ENCODE measurements at regions not wholly inside any gene's neighbourhood (a gene's known extent, or its start where the extent isn't known, plus 50 kb on each side); places are given as distances from the start of the nearest gene placed in this dataset.

DNA sequence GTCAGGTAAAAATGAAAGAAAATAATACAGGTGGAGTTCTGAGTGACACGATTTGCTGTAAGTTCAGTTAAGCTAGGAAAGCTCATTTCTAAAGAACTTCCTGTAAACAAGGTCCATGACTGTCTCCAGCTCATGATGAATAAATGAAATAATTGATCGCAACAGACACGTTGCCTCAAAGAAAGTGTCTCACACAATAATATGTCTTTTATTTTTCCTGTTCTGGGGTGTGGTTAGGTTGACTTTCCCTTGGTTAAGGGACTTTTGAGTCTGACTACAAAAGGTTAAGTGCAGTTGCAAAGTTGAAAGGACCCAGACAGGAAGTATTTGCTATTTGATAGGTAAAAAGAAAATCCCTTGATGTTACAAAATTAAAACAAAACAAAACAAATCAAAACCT lies 304.2 kb upstream of the PRDM1 start:
- BruUV-seq (replicated peaks) = no TSS peak
- H3K27me3 ChIP-seq (ENCODE audit: control insufficient read depth in 2 of 2, insufficient read depth in 2 of 2, low read length in 2 of 2) = no peaks in the 10 kb centered on the region
- H3K4me1 ChIP-seq (ENCODE audit: control insufficient read depth, extremely low read depth, insufficient read depth, low read length) = no peaks in the 10 kb centered on the region
- H3K79me2 ChIP-seq (ENCODE audit: control insufficient read depth, insufficient read depth, low read length) = no peaks in the 10 kb centered on the region
- FAIRE-seq (no peak), DNase-seq (ENCODE audit: low read depth, low spot score) (no peak)
- H2AFZ ChIP-seq (ENCODE audit: low read depth, low read length) = no peak overlapping the region
- intact Hi-C loops (cut with micrococcal nuclease) (no loop called here), dilution Hi-C loops (cut with MboI; ENCODE audit: extremely low pct_ligation_motif_present, low sequenced_read_pairs) (no loop called here)
- no peak overlapping the region for H3K27ac ChIP-seq (ENCODE audit: insufficient read depth, low read depth, low read length)
- no peaks in the 10 kb centered on the region for H3K9me3 ChIP-seq (replicated peaks; ENCODE audit: control insufficient read depth, insufficient read depth, low read length)
- H3K9me1 ChIP-seq (replicated peaks; ENCODE audit: control insufficient read depth, extremely low read depth, insufficient read depth, low read length) = no peaks in the 10 kb centered on the region
- H3K9ac ChIP-seq (replicated peaks; ENCODE audit: extremely low read depth, insufficient read depth, low read length) = no peak overlapping the region
- TF ChIP-seq POLR2A (IDR thresholded peaks at IDR 0.05; ENCODE audit: low read depth, low read length) (no peak), POLR2AphosphoS5 (IDR thresholded peaks at IDR 0.05; ENCODE audit: insufficient read depth, low read depth, low read length) (no peak), MYC (IDR thresholded peaks at IDR 0.05; ENCODE audit: low read depth, low read length) (no peak), FOS (IDR thresholded peaks at IDR 0.05; ENCODE audit: borderline replicate concordance, insufficient read depth, low read length) (no peak), EZH2 (IDR thresholded peaks at IDR 0.05; ENCODE audit: borderline replicate concordance, low read depth, low read length, severe bottlenecking) (no peak), JUN (IDR thresholded peaks at IDR 0.05; ENCODE audit: borderline replicate concordance, insufficient read depth, insufficient read length, low read depth) (no peak), GATA2 (IDR thresholded peaks at IDR 0.05; ENCODE audit: insufficient read depth, insufficient read length, low read depth, low read length) (no peak)
- TF ChIP-seq, protein P1, sequence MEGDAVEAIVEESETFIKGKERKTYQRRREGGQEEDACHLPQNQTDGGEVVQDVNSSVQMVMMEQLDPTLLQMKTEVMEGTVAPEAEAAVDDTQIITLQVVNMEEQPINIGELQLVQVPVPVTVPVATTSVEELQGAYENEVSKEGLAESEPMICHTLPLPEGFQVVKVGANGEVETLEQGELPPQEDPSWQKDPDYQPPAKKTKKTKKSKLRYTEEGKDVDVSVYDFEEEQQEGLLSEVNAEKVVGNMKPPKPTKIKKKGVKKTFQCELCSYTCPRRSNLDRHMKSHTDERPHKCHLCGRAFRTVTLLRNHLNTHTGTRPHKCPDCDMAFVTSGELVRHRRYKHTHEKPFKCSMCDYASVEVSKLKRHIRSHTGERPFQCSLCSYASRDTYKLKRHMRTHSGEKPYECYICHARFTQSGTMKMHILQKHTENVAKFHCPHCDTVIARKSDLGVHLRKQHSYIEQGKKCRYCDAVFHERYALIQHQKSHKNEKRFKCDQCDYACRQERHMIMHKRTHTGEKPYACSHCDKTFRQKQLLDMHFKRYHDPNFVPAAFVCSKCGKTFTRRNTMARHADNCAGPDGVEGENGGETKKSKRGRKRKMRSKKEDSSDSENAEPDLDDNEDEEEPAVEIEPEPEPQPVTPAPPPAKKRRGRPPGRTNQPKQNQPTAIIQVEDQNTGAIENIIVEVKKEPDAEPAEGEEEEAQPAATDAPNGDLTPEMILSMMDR (IDR thresholded peaks at IDR 0.05; ENCODE audit: extremely low read depth in 1 of 2, insufficient read depth in 1 of 2, low read depth in 1 of 2, low read length in 2 of 2) = no peak
- TF ChIP-seq, protein P2, sequence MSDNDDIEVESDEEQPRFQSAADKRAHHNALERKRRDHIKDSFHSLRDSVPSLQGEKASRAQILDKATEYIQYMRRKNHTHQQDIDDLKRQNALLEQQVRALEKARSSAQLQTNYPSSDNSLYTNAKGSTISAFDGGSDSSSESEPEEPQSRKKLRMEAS (IDR thresholded peaks at IDR 0.05; ENCODE audit: insufficient read depth, insufficient read length) = no peak
- ChIA-PET POLR2A (no interaction called here), CTCF (interaction anchor here (1.0 kb wide), 1 partner anchor 29 kb away, joined by 3 read pairs; no protein-coding TSS in a partner anchor)
- no peaks in the 10 kb centered on the region for H3K36me3 ChIP-seq (ENCODE audit: control insufficient read depth in 2 of 2, extremely low read depth in 1 of 2, insufficient read depth in 2 of 2, low read length in 2 of 2)
- no peak overlapping the region for H3K4me2 ChIP-seq (ENCODE audit: insufficient read depth, low read length)
- no peaks in the 10 kb centered on the region for H4K20me1 ChIP-seq (replicated peaks; ENCODE audit: control insufficient read depth, extremely low read depth, insufficient read depth, low read length)
- no peak overlapping the region for H3K4me3 ChIP-seq (replicated peaks in 1 of 3; ENCODE audit: insufficient read depth in 1 of 3, low read depth in 1 of 3, low read length in 3 of 3)
